ENCODE measurements at regions not wholly inside any gene's neighbourhood (a gene's known extent, or its start where the extent isn't known, plus 50 kb on each side); places are given as distances from the start of the nearest gene placed in this dataset.

DNA sequence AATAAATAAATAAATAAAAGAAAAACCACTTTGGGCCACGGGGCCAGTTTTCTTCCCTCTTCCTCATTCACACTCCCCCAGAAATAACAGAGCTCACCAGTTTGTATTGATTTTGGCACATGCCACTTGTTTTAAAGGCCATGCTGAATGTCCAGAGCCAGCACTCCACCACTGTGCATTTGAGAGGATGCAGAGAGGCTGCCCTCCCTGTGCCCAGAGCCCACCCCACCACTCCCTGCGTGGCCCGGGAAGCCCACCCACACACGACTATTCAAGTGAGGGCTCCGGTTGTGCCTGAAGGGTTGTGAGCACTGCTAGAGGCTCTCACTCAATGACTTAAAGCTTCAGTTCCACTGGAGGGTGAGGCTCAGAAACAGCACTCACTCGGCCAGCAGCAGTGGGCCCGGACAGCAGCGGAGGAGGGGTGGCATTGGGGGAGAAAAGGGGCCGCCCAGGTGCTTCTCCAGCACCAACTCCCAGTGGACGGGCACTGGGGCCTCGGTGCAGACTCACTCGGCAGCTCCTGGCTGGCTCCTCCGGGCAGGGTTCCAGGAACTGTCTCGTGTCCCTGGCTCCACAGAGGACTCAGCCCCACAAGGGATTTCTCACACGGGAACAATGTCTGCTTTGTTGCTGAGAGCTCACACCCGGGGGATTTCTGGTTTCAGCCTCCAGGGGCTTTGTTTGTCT is 112.7 kb downstream of the SHANK2 start:
- no peak for TF ChIP-seq TP53 (CRISPR knock-in tag; IDR thresholded peaks at IDR 0.05)
- TF ChIP-seq RAD21 (conservative IDR thresholded peaks at IDR 0.05 in 1 of 2, IDR thresholded peaks at IDR 0.05 in 1 of 2): no peak
- no peak for TF ChIP-seq HOXB5 (CRISPR knock-in tag; IDR thresholded peaks at IDR 0.05)
- no peak for TF ChIP-seq NFE2L2 (conservative IDR thresholded peaks at IDR 0.05; ENCODE audit: low read length)
- TF ChIP-seq CTCF (IDR thresholded peaks at IDR 0.05): no peak
- no peak for TF ChIP-seq KDM5A (IDR thresholded peaks at IDR 0.05)
- TF ChIP-seq EP300 (IDR thresholded peaks at IDR 0.05): no peak
- TF ChIP-seq MYC (IDR thresholded peaks at IDR 0.05; ENCODE audit: borderline replicate concordance, low read length): no peak
- TF ChIP-seq KDM1A (IDR thresholded peaks at IDR 0.05; ENCODE audit: low read depth): no peak
- no peak for TF ChIP-seq POLR2A (IDR thresholded peaks at IDR 0.05; ENCODE audit: low read length)
- TF ChIP-seq, protein P1, sequence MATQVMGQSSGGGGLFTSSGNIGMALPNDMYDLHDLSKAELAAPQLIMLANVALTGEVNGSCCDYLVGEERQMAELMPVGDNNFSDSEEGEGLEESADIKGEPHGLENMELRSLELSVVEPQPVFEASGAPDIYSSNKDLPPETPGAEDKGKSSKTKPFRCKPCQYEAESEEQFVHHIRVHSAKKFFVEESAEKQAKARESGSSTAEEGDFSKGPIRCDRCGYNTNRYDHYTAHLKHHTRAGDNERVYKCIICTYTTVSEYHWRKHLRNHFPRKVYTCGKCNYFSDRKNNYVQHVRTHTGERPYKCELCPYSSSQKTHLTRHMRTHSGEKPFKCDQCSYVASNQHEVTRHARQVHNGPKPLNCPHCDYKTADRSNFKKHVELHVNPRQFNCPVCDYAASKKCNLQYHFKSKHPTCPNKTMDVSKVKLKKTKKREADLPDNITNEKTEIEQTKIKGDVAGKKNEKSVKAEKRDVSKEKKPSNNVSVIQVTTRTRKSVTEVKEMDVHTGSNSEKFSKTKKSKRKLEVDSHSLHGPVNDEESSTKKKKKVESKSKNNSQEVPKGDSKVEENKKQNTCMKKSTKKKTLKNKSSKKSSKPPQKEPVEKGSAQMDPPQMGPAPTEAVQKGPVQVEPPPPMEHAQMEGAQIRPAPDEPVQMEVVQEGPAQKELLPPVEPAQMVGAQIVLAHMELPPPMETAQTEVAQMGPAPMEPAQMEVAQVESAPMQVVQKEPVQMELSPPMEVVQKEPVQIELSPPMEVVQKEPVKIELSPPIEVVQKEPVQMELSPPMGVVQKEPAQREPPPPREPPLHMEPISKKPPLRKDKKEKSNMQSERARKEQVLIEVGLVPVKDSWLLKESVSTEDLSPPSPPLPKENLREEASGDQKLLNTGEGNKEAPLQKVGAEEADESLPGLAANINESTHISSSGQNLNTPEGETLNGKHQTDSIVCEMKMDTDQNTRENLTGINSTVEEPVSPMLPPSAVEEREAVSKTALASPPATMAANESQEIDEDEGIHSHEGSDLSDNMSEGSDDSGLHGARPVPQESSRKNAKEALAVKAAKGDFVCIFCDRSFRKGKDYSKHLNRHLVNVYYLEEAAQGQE (IDR thresholded peaks at IDR 0.05): no peak

All from A549 (cell line).